Non-pigmented ciliary epithelial cell (primary cell): ENCODE measurements at regions not wholly inside any gene's neighbourhood (a gene's known extent, or its start where the extent isn't known, plus 50 kb on each side); places are given as distances from the start of the nearest gene placed in this dataset.
"Not testable (repeated sequence)": the region's sequence is repeated elsewhere in the genome, so short reads cannot be mapped to it uniquely, and the experiment has no call there.

Experiments
- DNase-seq: peaks from one replicate; pipeline ENCODE4 v3.0.0-alpha.2; 2010; ENCODE audit warnings: low read depth

GRCh38 chr14:71748196-71748595, 184.0 kb upstream of the RGS6 start:
- no peak for DNase-seq

- no peak for DNase-seq
Measured at GRCh38 chr14:71749613-71750238, 182.5 kb upstream of the RGS6 start.

- no peak for DNase-seq
Measured at GRCh38 chr14:71751264-71751663, 181.0 kb upstream of the RGS6 start.

GRCh38 chr14:71752111-71752738, 180.0 kb upstream of the RGS6 start:
- no peak for DNase-seq

GRCh38 chr14:71753126-71753830, 179.0 kb upstream of the RGS6 start:
- DNase-seq, result peak; percentile 44

GRCh38 chr14:71753976-71754375, 178.3 kb upstream of the RGS6 start:
- DNase-seq, result no peak

- no peak for DNase-seq
Measured at GRCh38 chr14:71754422-71755095, 177.7 kb upstream of the RGS6 start.

- no peak for DNase-seq
Measured at GRCh38 chr14:71758229-71758951, 173.8 kb upstream of the RGS6 start.

GRCh38 chr14:71762575-71762974, 169.7 kb upstream of the RGS6 start:
- no peak for DNase-seq

GRCh38 chr14:71764701-71765382, 167.4 kb upstream of the RGS6 start:
- DNase-seq, result no peak

GRCh38 chr14:71765505-71765904, 166.7 kb upstream of the RGS6 start:
- DNase-seq, result no peak

GRCh38 chr14:71770431-71770830, 161.8 kb upstream of the RGS6 start:
- no peak for DNase-seq

GRCh38 chr14:71771421-71771820, 160.8 kb upstream of the RGS6 start:
- not testable (repeated sequence) for DNase-seq

- not testable (repeated sequence) for DNase-seq
Measured at GRCh38 chr14:71771996-71772395, 160.2 kb upstream of the RGS6 start.

GRCh38 chr14:71773898-71774481, 158.2 kb upstream of the RGS6 start:
- DNase-seq, result no peak

- no peak for DNase-seq
Measured at GRCh38 chr14:71776471-71777360, 155.5 kb upstream of the RGS6 start.

GRCh38 chr14:71780075-71780474, 152.2 kb upstream of the RGS6 start:
- no peak for DNase-seq

- no peak for DNase-seq
Measured at GRCh38 chr14:71780822-71781221, 151.4 kb upstream of the RGS6 start.

- DNase-seq, result no peak
Measured at GRCh38 chr14:71783088-71783487, 149.1 kb upstream of the RGS6 start.

- no peak for DNase-seq
Measured at GRCh38 chr14:71783786-71784185, 148.4 kb upstream of the RGS6 start.
